C1 segment of cervical spinal cord (tissue), 14 donors: ENCODE measurements at regions not wholly inside any gene's neighbourhood (a gene's known extent, or its start where the extent isn't known, plus 50 kb on each side); places are given as distances from the start of the nearest gene placed in this dataset.

Experiments
- DNase-seq, 14 donors: peaks; one replicate each; lab custom pipeline; 2025; lab: John Stamatoyannopoulos, UW

GRCh38 chr6:28585335-28585734 lies 59.7 kb downstream of the GPX5 start:
- no peak for DNase-seq

DNA sequence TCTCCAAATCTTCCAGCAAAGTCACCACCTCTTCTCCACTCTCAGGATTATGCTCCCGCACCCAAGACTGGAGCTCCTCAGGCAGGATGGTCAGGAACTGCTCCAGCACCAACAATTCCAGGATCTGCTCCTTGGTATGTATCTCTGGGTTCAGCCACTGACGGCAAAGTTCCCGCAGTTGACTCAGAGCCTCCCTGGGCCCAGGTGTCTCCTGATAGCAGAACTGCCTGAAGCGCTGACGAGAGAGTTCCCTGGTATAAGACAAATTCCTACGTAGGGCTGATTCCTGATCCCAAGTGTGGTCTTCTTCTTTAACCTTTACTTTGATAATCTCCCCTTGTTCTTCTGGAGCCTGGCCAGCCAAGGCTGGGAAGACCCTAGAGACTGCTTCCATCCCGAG lies 60.6 kb downstream of the GPX5 start:
- peak in 1 of 14 donors; percentile 2 for DNase-seq

DNA sequence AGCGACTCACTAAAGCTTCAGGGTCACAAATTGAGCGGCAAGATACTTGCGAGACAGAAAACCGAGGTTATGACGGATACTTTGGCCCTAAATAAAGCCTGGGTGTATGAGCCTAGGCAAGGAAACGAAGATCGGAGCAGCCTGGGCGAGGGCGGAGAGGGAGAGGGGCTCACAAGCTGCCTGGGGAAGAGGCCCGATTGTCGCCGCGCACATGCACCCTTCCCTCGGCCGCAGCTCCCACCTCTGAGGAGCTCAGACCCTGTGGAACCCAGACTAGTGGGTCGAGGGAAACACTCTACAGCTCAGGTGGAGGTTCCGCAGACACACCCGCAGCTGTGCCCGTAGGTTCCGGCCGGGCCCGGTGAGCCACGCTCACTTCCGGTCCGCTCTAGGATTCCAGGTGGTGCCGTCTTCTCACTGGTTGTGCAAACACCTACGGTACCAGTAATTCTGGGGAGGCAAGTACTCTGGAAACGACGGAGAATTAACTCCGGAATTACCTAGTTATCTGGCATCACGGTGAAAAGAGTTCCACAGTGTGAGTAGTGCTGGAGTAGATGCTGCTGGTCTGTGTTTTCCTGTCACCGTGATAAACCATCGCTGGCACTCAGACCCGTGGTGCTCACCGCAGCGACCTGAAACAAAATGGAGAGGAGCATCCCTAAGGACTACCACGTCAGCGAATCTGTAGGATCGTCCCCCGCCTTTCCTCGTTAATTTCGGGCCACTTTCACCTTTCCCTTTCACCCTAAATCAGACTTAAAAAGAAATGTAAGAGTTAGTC lies 61.5 kb downstream of the GPX5 start:
- peak in 6 of 14 donors; percentile 5 to 95 (median 22) for DNase-seq

- peak in 1 of 14 donors; percentile 71 for DNase-seq
Measured at GRCh38 chr6:28587746-28588075, 62.0 kb downstream of the GPX5 start.

GRCh38 chr6:28588666-28589065 lies 63.0 kb downstream of the GPX5 start:
- DNase-seq = no peak

DNA sequence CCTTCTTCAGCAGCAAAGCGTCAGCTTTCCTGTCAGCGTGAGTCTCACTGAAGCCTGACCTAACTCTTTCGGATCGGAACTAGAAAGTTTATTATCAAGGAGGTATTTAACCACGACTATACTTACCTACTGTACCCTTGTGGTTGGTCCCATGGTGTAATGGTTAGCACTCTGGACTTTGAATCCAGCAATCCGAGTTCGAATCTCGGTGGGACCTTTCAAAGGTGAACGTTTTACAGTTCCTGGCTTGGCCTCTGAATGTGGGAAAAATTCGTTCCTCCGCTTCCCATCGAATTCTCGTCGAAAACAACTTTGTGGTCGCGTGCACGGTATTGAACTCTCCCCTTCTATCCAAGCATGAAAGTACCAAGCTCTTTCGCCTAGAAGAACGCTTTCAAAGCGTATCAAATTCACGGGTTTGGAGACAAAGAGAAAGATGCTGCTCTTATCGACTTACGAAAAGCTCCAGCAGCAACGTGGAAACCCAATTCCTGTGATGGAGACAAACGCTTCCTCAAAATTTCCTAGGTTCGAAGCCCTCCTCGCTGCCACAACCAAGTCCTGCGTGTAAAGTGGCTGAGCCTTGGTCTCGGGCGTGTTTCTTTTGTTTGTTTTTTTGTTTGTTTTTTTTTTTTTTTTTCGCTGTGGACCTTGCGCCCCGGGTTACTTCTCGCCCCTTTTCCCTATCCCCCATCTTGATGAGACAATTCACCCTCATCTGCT lies 63.7 kb downstream of the GPX5 start:
- DNase-seq = peak in 2 of 14 donors; percentile 3 to 85

DNA sequence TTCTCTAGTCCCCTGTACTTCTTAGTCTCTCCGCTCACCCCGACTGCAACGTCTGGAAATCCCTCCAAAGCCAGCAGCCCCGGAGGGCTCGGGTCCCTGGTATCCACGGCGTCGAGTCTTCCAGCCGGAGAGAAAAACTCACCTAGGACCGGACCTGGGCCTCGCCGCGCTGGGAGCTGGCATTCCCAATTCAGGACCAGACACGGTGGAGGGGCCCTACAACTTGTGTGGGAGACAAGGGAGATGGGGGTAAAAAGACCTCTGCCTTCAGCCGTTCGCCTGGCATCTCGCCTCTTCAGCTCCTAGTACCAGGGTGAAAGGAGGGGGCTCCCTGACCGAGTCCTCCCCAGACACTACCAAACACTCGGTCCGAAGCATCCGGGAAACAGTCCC lies 64.3 kb downstream of the GPX5 start:
- DNase-seq = peak in 1 of 14 donors; percentile 52

- DNase-seq = peak in 1 of 14 donors; percentile 90
Measured at GRCh38 chr6:28597217-28597835, 71.6 kb downstream of the GPX5 start.

DNA sequence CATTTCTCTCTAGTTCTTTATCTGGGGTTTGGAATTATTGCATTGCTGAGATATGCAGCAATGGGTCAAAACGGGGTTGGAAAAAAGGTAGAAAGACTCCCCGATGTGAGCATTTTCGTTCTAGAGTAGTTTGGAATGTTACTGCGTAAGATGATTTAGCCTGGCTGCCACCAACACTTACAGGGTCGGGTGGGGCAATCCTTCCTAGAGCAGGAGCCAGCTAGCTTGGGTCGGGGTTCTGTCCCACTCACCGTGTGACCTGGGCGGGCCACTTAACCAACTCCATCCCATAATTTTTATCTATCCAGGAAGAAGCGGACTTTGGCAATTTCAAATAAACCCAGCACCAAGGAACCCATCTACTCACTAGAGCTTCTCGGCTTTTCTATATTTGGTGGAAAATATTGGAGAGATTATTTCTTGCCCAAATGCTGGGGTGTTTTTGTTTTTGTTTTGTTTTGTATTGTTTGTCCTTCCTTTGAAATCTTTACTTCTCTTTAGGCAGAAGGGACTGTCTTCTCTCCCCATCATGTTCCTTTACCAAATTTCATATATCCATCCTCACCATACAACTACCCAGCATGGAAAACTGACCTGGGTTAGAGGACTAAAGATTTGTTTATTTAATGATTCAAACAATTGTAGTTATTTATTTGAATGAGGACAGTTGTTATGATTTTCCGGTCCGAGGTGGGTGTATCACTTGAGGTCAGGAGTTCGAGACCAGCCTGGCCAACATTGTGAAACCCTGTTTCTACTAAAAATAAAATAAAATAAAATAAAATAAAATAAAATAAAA lies 72.4 kb downstream of the GPX5 start:
- peak in 1 of 14 donors; percentile 71 for DNase-seq

GRCh38 chr6:28598757-28599686 lies 73.3 kb downstream of the GPX5 start:
- DNase-seq = no peak

DNA sequence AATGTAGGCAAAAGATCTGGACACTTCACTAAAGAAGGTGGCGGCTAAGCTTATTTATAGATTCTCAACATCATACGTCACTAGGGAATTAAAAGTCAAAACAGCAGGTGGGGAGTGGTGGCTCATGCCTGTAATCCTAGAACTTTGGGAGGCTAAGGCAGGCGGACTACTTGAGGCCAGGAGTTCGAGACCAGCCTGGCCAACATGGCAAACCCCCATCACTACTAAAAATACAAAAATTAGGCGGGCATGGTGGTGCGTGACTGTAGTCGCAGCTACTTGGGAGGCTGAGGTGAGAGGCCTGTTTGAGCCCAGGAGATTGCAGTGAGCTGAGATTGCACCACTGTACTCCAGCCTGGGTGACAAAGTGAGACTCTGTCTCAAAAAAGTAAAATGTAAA lies 74.6 kb downstream of the GPX5 start:
- no peak for DNase-seq

DNA sequence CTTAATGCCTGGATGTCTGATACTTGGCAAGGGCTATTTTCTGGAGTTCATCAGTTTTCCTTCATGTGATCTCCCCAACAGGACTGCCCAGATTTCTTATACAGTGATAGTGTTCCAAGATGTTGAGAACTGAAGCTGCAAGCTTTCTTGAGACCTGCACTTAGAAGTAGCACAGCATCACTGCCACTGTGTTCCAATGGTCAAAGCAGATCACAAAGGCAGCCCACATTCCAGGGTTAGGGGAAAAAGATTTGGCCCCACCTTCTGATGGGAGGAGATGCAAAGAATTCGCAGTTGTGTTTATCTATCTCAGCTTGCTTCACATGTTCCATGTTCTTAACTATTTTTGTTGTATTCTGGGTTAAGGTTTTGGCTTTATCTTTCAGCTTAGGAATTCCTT lies 78.2 kb downstream of the GPX5 start:
- no peak for DNase-seq

- DNase-seq = peak in 4 of 14 donors; percentile 12 to 82 (median 28)
Measured at GRCh38 chr6:28606424-28607391, 81.0 kb downstream of the GPX5 start.

- no peak for DNase-seq
Measured at GRCh38 chr6:28607990-28608389, 82.3 kb downstream of the GPX5 start.

- DNase-seq = no peak
Measured at GRCh38 chr6:28609672-28610071, 84.0 kb downstream of the GPX5 start.

- no peak for DNase-seq
Measured at GRCh38 chr6:28615616-28615954, 89.9 kb downstream of the GPX5 start.

DNA sequence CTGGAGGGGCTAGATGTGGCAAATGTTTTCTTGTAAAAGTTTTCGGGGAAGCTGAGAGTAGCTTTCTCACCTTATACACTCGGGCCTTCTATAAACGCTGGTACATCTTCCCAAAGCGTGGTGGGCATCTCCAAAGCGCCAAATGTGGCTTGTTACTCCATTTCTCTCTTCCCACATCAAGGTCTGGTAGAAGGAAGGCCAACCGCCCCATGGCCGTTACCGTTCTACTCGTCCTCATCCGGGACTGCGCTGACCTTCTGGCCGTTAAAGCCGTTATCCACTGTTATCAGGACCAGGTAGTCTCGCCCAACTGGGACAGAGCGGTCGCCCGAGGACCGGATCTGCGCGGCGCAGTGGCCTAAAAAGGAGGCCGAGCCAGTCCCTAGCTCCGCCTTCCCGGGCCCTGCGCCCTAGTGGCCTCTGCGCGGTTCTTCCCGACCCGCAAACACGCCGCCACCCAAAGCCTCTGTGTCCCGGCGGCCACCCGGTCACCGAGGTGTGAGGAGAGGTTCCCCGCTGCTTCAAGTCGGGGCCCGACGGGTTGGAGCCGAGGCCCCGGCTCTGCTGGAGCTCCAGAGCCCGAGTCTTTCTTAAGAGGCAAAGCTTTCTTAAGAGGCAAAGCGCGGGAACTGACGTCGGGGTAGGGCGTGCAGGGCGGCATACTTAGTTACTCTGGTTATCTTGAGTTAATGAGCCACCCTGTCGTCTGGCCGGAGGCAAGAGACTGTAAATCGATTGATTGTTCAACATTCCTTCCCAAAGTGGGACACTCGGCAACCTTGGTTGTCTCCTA lies 90.5 kb downstream of the GPX5 start:
- no peak for DNase-seq

DNA sequence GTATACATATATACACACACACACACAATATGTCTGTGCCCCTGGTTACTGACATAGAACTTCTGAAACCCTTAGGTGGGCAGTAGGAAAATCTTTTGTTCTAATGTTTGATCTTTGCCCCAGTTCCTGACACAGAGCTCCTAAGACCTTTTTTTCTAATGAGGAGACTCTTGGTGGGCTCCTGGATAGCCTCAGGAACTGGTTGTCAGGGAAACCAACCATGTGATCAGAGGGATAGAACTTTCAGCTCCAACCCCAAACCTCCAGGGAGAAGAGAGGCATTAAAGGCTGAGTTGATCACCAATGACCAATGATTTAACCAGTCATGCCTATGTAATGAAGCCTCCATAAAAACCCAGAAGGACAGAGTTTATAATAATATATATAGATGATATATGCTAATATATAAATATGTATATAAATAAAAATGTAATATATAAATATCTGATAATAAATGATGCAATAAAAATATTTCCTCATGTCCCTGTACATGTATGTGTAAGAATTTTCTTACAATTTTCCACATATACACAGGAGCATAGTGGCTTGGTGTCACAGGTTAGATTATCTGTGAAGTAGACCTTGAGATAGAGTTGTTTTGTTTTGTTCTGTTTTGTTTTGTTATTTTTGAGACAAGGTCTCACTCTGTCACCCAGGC lies 93.3 kb downstream of the GPX5 start:
- DNase-seq = no peak
